Liver (tissue), 8 donors: ENCODE measurements at regions not wholly inside any gene's neighbourhood (a gene's known extent, or its start where the extent isn't known, plus 50 kb on each side); places are given as distances from the start of the nearest gene placed in this dataset.

Experiments
- DNase-seq: peaks from one replicate; pipeline ENCODE4 v3.0.0-alpha.2; 2017; ENCODE audit warnings: low spot score
- H3K27ac ChIP-seq, 2 donors: one replicate each; pipeline ENCODE4 v1.7.0; 2013; ENCODE audit warnings: inconsistent platforms in 2 of 2, low read length in 2 of 2, control low read depth in 1 of 2, low read depth in 1 of 2, mild to moderate bottlenecking in 1 of 2
- H3K27me3 ChIP-seq, 4 donors: one replicate each; pipeline versions ENCODE4 v1.6.1 to v1.7.0; 2013; ENCODE audit warnings: low read length in 3 of 4, inconsistent platforms in 1 of 4, mild to moderate bottlenecking in 1 of 4, moderate library complexity in 1 of 4; ENCODE audit not compliant: control insufficient read depth in 4 of 4, insufficient read depth in 4 of 4
- H3K36me3 ChIP-seq, 4 donors: one replicate each; pipeline versions ENCODE4 v1.6.1 to v1.7.0; 2013; ENCODE audit warnings: low read length in 3 of 4, mild to moderate bottlenecking in 3 of 4, low read depth in 1 of 4, moderate library complexity in 1 of 4; ENCODE audit not compliant: control insufficient read depth in 4 of 4, insufficient read depth in 3 of 4
- H3K4me1 ChIP-seq, 4 donors: one replicate each; pipeline versions ENCODE4 v1.6.1 to v1.7.0; 2013; ENCODE audit warnings: low read length in 3 of 4, mild to moderate bottlenecking in 3 of 4, moderate library complexity in 1 of 4; ENCODE audit not compliant: control insufficient read depth in 4 of 4, insufficient read depth in 4 of 4
- H3K4me3 ChIP-seq, 3 donors: one replicate each; pipeline versions ENCODE4 v1.6.1 to v1.7.0; 2013; ENCODE audit warnings: low read length in 3 of 3, control low read depth in 1 of 3, low read depth in 1 of 3, mild to moderate bottlenecking in 1 of 3
- H3K9ac ChIP-seq, 2 donors: one replicate each; pipeline ENCODE4 v1.7.0; 2013; ENCODE audit warnings: low read length in 2 of 2, mild to moderate bottlenecking in 2 of 2, moderate library complexity in 2 of 2, control low read depth in 1 of 2, low read depth in 1 of 2
- H3K9me3 ChIP-seq, 4 donors: one replicate each; pipeline versions ENCODE4 v1.6.1 to v1.7.0; 2013; ENCODE audit warnings: low read length in 3 of 4; ENCODE audit not compliant: control insufficient read depth in 4 of 4
- EGR1 ChIP-seq, 2 donors: IDR thresholded peaks; 2 replicates each; pipeline ENCODE4 v1.6.1; 2016 to 2018; ENCODE audit warnings: antibody characterized with exemption in 2 of 2, low read depth in 2 of 2
- GABPA ChIP-seq, 2 donors: IDR thresholded peaks in 1 of 2; conservative IDR thresholded peaks in 1 of 2; 2 replicates each; pipeline ENCODE4 v1.6.1; 2016; ENCODE audit warnings: antibody characterized with exemption in 2 of 2, mild to moderate bottlenecking in 1 of 2, moderate library complexity in 1 of 2
- HNF4A ChIP-seq, 2 donors: conservative IDR thresholded peaks; 2 replicates each; pipeline ENCODE4 v1.6.1; 2016; ENCODE audit warnings: antibody characterized with exemption in 2 of 2, mild to moderate bottlenecking in 2 of 2
- HNF4G ChIP-seq: IDR thresholded peaks from 2 replicates; pipeline ENCODE4 v1.6.1; 2016; ENCODE audit warnings: antibody characterized with exemption
- JUND ChIP-seq, 2 donors: IDR thresholded peaks; 2 replicates each; pipeline ENCODE4 v1.6.1; 2016; ENCODE audit warnings: antibody characterized with exemption in 2 of 2
- RAD21 ChIP-seq, 2 donors: IDR thresholded peaks; 2 replicates each; pipeline ENCODE4 v1.6.1; 2016; ENCODE audit warnings: antibody characterized with exemption in 2 of 2, mild to moderate bottlenecking in 2 of 2
- RXRA ChIP-seq, 2 donors: IDR thresholded peaks; 2 replicates each; pipeline ENCODE4 v1.6.1; 2017 to 2018; ENCODE audit warnings: antibody characterized with exemption in 2 of 2, mild to moderate bottlenecking in 1 of 2
- TAF1 ChIP-seq: conservative IDR thresholded peaks from 2 replicates; pipeline ENCODE4 v1.6.1; 2016; ENCODE audit warnings: antibody characterized with exemption, mild to moderate bottlenecking
- YY1 ChIP-seq: IDR thresholded peaks from 2 replicates; pipeline ENCODE4 v1.6.1; 2016; ENCODE audit warnings: antibody characterized with exemption, mild to moderate bottlenecking
- WGBS: extraction: QIAGEN DNeasy Blood & Tissue Kit; methylation state at CpG from one replicate; pipeline ENCODE4 v1.1.7; 2013; 5-methylcytosine and 5-hydroxymethylcytosine counted together
- TF ChIP-seq, protein P1 (sequence below): IDR thresholded peaks from 2 replicates; pipeline ENCODE4 v1.6.1; 2016; ENCODE audit warnings: antibody characterized with exemption, mild to moderate bottlenecking
- TF ChIP-seq, protein P2 (sequence below): IDR thresholded peaks from 2 replicates; pipeline ENCODE4 v1.6.1; 2016; ENCODE audit warnings: antibody characterized with exemption
- TF ChIP-seq, protein P3 (sequence below): IDR thresholded peaks from 2 replicates; pipeline ENCODE4 v1.6.1; 2016; ENCODE audit warnings: antibody characterized with exemption
- TF ChIP-seq, protein P4 (sequence below): IDR thresholded peaks from 2 replicates; pipeline ENCODE4 v1.6.1; 2016; ENCODE audit warnings: antibody characterized with exemption
- TF ChIP-seq, protein P5 (sequence below): fragments of 150-350 bp; IDR thresholded peaks from 2 replicates; pipeline ENCODE4 v1.5.1; 2017; ENCODE audit warnings: improper control_type of control experiment, low read depth, low read length; ENCODE audit not compliant: missing input control
- donor health status: healthy.
- donor health status: healthy.
- donor health status: healthy.
- donor health status: healthy.
- donor health status: healthy.

DNA sequence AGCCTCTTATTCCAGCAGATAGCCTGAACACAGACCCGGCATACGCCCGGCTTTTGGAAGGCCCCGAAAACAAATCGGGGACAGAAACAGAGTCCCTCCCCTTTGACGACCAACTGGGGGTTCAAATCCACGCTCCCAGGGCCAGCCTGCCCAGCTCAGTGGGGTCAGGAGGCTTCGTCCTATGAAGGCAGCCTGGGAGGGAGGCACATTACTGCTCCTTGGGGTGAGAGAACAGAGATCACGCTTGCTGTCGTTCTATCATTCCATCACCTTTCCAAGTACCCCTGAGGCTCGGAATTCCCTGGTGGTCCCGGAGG lies 208.8 kb upstream of the SALL3 start:
- no peaks in the 10 kb centered on the region for H3K27me3 ChIP-seq
- 80% methylated on average over 12 of the region's 12 CpGs for WGBS
- H3K4me1 ChIP-seq, result no peaks in the 10 kb centered on the region

More for the DNA sequence above, 208.8 kb upstream of the SALL3 start:
- Histone ChIP-seq H3K9ac (no peak overlapping the region), H3K27ac (no peak overlapping the region), H3K4me3 (no peak overlapping the region), H3K36me3 (no peaks in the 10 kb centered on the region), H3K9me3 (no peaks in the 10 kb centered on the region)
- no peak for TF ChIP-seq GABPA (IDR thresholded peaks at IDR 0.05 in 1 of 2, conservative IDR thresholded peaks at IDR 0.05 in 1 of 2)
- TF ChIP-seq TAF1, result no peak
- TF ChIP-seq, protein P1, sequence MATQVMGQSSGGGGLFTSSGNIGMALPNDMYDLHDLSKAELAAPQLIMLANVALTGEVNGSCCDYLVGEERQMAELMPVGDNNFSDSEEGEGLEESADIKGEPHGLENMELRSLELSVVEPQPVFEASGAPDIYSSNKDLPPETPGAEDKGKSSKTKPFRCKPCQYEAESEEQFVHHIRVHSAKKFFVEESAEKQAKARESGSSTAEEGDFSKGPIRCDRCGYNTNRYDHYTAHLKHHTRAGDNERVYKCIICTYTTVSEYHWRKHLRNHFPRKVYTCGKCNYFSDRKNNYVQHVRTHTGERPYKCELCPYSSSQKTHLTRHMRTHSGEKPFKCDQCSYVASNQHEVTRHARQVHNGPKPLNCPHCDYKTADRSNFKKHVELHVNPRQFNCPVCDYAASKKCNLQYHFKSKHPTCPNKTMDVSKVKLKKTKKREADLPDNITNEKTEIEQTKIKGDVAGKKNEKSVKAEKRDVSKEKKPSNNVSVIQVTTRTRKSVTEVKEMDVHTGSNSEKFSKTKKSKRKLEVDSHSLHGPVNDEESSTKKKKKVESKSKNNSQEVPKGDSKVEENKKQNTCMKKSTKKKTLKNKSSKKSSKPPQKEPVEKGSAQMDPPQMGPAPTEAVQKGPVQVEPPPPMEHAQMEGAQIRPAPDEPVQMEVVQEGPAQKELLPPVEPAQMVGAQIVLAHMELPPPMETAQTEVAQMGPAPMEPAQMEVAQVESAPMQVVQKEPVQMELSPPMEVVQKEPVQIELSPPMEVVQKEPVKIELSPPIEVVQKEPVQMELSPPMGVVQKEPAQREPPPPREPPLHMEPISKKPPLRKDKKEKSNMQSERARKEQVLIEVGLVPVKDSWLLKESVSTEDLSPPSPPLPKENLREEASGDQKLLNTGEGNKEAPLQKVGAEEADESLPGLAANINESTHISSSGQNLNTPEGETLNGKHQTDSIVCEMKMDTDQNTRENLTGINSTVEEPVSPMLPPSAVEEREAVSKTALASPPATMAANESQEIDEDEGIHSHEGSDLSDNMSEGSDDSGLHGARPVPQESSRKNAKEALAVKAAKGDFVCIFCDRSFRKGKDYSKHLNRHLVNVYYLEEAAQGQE, result no peak
- TF ChIP-seq, protein P2, sequence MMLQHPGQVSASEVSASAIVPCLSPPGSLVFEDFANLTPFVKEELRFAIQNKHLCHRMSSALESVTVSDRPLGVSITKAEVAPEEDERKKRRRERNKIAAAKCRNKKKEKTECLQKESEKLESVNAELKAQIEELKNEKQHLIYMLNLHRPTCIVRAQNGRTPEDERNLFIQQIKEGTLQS, result no peak
- no peak for TF ChIP-seq HNF4A (conservative IDR thresholded peaks at IDR 0.05)
- no peak for TF ChIP-seq HNF4G
- TF ChIP-seq YY1, result no peak
- no peak for TF ChIP-seq RAD21 (IDR thresholded peaks at IDR 0.05)
- TF ChIP-seq, protein P3, sequence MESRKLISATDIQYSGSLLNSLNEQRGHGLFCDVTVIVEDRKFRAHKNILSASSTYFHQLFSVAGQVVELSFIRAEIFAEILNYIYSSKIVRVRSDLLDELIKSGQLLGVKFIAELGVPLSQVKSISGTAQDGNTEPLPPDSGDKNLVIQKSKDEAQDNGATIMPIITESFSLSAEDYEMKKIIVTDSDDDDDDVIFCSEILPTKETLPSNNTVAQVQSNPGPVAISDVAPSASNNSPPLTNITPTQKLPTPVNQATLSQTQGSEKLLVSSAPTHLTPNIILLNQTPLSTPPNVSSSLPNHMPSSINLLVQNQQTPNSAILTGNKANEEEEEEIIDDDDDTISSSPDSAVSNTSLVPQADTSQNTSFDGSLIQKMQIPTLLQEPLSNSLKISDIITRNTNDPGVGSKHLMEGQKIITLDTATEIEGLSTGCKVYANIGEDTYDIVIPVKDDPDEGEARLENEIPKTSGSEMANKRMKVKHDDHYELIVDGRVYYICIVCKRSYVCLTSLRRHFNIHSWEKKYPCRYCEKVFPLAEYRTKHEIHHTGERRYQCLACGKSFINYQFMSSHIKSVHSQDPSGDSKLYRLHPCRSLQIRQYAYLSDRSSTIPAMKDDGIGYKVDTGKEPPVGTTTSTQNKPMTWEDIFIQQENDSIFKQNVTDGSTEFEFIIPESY, result no peak
- TF ChIP-seq EGR1 (IDR thresholded peaks at IDR 0.05; ENCODE audit: low read depth in 2 of 2), result no peak
- TF ChIP-seq, protein P4, sequence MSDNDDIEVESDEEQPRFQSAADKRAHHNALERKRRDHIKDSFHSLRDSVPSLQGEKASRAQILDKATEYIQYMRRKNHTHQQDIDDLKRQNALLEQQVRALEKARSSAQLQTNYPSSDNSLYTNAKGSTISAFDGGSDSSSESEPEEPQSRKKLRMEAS, result no peak
- TF ChIP-seq, protein P5, sequence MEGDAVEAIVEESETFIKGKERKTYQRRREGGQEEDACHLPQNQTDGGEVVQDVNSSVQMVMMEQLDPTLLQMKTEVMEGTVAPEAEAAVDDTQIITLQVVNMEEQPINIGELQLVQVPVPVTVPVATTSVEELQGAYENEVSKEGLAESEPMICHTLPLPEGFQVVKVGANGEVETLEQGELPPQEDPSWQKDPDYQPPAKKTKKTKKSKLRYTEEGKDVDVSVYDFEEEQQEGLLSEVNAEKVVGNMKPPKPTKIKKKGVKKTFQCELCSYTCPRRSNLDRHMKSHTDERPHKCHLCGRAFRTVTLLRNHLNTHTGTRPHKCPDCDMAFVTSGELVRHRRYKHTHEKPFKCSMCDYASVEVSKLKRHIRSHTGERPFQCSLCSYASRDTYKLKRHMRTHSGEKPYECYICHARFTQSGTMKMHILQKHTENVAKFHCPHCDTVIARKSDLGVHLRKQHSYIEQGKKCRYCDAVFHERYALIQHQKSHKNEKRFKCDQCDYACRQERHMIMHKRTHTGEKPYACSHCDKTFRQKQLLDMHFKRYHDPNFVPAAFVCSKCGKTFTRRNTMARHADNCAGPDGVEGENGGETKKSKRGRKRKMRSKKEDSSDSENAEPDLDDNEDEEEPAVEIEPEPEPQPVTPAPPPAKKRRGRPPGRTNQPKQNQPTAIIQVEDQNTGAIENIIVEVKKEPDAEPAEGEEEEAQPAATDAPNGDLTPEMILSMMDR, result no peak
- TF ChIP-seq RXRA (IDR thresholded peaks at IDR 0.05), result no peak
- no peak for TF ChIP-seq JUND (IDR thresholded peaks at IDR 0.05)
- DNase-seq, result no peak
